Tibial artery (tissue), 4 donors: ENCODE measurements at regions not wholly inside any gene's neighbourhood (a gene's known extent, or its start where the extent isn't known, plus 50 kb on each side); places are given as distances from the start of the nearest gene placed in this dataset.
"Not testable (repeated sequence)": the region's sequence is repeated elsewhere in the genome, so short reads cannot be mapped to it uniquely, and the experiment has no call there.

Experiments used
- DNase-seq, 2 donors: peaks; one replicate each; pipeline ENCODE4 v3.0.0-alpha.2; 2019
- H3K27ac ChIP-seq, 2 donors: fragments of 200-600 bp; sonication (generic) in 1 of 2; 1 replicate in 1 of 2; 2 replicates in 1 of 2; pipeline ENCODE4 v1.5.1; 2018 to 2019; ENCODE audit warnings: mild to moderate bottlenecking in 1 of 2
- H3K27me3 ChIP-seq, 2 donors: fragments of 200-600 bp; sonication (generic) in 1 of 2; one replicate each; pipeline versions ENCODE4 v1.5.1 to v1.6.0; 2016 to 2019
- H3K36me3 ChIP-seq, 3 donors: fragments of 200-600 bp; sonication (generic) in 2 of 3; one replicate each; pipeline ENCODE4 v1.5.1; 2016 to 2019; ENCODE audit warnings: mild to moderate bottlenecking in 2 of 3
- H3K4me1 ChIP-seq, 4 donors: fragments of 200-600 bp; sonication (generic) in 2 of 4; 1 replicate in 3 of 4; 2 replicates in 1 of 4; pipeline ENCODE4 v1.5.1; 2016 to 2019
- H3K4me3 ChIP-seq, 2 donors: fragments of 200-600 bp; sonication (generic) in 1 of 2; 1 replicate in 1 of 2; 2 replicates in 1 of 2; pipeline ENCODE4 v1.5.1; 2018 to 2019; ENCODE audit warnings: mild to moderate bottlenecking in 2 of 2
- H3K9me3 ChIP-seq, 3 donors: fragments of 200-600 bp; sonication (generic) in 1 of 3; one replicate each; pipeline ENCODE4 v1.5.1; 2016 to 2019
- intact Hi-C: fragments of 100-400 bp; cut with DNase I; formaldehyde crosslinking; loops from one replicate; pipeline ENCODE4 v1.15.0; 2023; ENCODE audit warnings: low total_unique reads
- TF ChIP-seq, protein P1 (sequence below), 2 experiments: fragments of 200-600 bp in 1 of 2; fragments of 450-650 bp in 1 of 2; IDR thresholded peaks; one replicate each; pipeline ENCODE4 v1.5.1; 2017 to 2019; ENCODE audit warnings: antibody characterized with exemption in 2 of 2, mild to moderate bottlenecking in 1 of 2, moderate library complexity in 1 of 2

DNA sequence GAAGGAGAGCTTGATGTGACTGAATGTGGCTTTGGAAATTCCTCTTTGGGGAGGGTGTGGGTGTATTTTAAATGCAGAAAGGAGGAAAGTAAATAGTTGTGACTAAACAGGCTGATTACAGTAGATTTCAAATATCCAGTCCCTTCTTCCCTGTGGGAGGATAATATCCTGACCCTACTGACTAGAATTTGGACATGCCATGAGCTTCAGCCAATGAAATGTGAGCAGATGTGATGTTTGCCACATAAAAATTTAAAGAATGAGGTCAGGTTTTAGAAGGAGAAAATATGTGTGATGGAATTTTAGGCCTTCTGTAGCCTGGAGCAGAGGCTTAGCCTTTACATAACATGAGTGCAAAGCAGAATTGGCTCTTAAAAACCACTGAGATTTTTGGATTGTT is 1218.9 kb downstream of the ROBO2 start:
- peaks cover 0 to 20% (median 0%) of the 10 kb centered on the region in 4 donors for H3K4me1 ChIP-seq
- DNase-seq: no peak
- no peaks in the 10 kb centered on the region for H3K27me3 ChIP-seq
- intact Hi-C loops: no loop called here
- no peak overlapping the region for H3K27ac ChIP-seq
- H3K4me3 ChIP-seq: no peak overlapping the region
- TF ChIP-seq, protein P1, sequence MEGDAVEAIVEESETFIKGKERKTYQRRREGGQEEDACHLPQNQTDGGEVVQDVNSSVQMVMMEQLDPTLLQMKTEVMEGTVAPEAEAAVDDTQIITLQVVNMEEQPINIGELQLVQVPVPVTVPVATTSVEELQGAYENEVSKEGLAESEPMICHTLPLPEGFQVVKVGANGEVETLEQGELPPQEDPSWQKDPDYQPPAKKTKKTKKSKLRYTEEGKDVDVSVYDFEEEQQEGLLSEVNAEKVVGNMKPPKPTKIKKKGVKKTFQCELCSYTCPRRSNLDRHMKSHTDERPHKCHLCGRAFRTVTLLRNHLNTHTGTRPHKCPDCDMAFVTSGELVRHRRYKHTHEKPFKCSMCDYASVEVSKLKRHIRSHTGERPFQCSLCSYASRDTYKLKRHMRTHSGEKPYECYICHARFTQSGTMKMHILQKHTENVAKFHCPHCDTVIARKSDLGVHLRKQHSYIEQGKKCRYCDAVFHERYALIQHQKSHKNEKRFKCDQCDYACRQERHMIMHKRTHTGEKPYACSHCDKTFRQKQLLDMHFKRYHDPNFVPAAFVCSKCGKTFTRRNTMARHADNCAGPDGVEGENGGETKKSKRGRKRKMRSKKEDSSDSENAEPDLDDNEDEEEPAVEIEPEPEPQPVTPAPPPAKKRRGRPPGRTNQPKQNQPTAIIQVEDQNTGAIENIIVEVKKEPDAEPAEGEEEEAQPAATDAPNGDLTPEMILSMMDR (IDR thresholded peaks at IDR 0.05): no peak
- H3K9me3 ChIP-seq: no peaks in the 10 kb centered on the region
- H3K36me3 ChIP-seq: no peaks in the 10 kb centered on the region

DNA sequence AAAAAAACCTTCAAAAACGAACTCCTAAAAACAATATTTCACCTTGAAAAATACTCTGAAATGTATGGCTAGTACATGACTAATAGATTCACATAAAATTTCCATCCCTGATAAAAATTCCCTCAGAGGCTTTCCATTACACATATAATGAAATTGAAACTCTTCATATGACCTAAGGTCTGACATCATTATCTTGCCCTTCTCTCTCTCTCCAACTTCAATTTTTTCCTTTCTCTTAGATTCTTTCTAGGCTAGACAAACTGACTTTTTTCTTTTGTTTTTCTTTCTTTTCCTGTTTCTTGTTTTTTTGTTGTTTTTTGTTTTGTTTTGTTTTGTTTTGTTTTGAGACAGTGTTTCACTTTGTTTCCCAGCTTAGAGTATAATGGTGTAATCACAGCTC is 1220.5 kb downstream of the ROBO2 start:
- Histone ChIP-seq H3K4me1 (peaks cover 0 to 20% (median 0%) of the 10 kb centered on the region in 4 donors), H3K9me3 (no peaks in the 10 kb centered on the region), H3K27me3 (no peaks in the 10 kb centered on the region), H3K4me3 (no peak overlapping the region), H3K36me3 (no peaks in the 10 kb centered on the region), H3K27ac (no peak overlapping the region)
- DNase-seq: no peak
- TF ChIP-seq, protein P1 (IDR thresholded peaks at IDR 0.05): no peak
- intact Hi-C loops: no loop called here

DNA sequence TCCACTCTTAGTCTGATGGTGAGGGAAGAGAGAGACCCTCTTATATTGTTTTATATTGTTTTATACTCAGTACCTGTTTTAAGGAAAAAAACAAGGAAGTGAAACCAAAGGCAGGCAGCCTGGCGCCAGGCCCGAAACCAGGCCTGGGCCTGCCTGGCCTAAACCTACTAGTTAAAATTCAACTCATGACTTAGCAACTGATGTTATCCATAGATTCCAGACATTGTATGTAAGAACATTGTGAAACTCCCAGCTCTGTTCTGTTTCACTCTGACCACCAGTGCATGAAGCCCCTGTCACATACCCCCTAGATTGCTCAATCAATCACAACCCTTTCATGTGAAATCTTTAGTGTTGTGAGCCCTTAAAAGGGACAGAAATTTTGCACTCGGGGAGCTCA is 1226.7 kb downstream of the ROBO2 start:
- H3K36me3 ChIP-seq, H3K4me1 ChIP-seq, H3K4me3 ChIP-seq, H3K27me3 ChIP-seq, DNase-seq, H3K27ac ChIP-seq, intact Hi-C loops: not testable (repeated sequence)
- H3K9me3 ChIP-seq: peaks cover 0 to 17% (median 9%) of the 10 kb centered on the region in 3 donors

GRCh38 chr3:78267235-78267634 is 1227.3 kb downstream of the ROBO2 start:
- TF ChIP-seq, protein P1 (IDR thresholded peaks at IDR 0.05): no peak
- peaks cover 0 to 17% (median 9%) of the 10 kb centered on the region in 3 donors for H3K9me3 ChIP-seq
- no peaks in the 10 kb centered on the region for H3K36me3 ChIP-seq
- no peak for DNase-seq
- no peaks in the 10 kb centered on the region for H3K27me3 ChIP-seq
- intact Hi-C loops: no loop called here
- H3K4me3 ChIP-seq: no peak overlapping the region
- no peak overlapping the region for H3K27ac ChIP-seq
- H3K4me1 ChIP-seq: no peaks in the 10 kb centered on the region

DNA sequence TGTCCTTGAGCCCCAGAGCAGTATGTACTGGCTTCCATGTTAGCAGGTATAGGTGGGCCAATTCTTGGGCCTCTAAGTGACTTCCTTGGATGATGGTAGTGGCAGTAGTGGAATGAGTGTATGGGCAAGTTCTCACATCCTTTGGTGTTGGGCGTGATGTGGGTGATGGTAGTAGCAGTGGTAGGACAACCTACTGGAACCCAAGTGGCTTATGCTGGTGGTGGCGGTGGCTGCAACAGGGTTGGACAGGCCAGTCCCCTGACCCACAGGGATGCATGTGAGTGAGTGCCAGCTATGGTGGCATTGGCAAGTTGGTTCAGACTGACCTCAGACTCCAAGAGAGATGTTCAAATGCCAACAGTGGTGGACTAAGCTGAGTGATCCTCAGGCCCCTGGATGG is 1228.2 kb downstream of the ROBO2 start:
- no peak overlapping the region for H3K27ac ChIP-seq
- TF ChIP-seq, protein P1 (IDR thresholded peaks at IDR 0.05): no peak
- DNase-seq: no peak
- H3K4me1 ChIP-seq: no peaks in the 10 kb centered on the region
- intact Hi-C loops: no loop called here
- peaks cover 0 to 17% (median 9%) of the 10 kb centered on the region in 3 donors for H3K9me3 ChIP-seq
- no peaks in the 10 kb centered on the region for H3K27me3 ChIP-seq
- no peaks in the 10 kb centered on the region for H3K36me3 ChIP-seq
- H3K4me3 ChIP-seq: no peak overlapping the region

DNA sequence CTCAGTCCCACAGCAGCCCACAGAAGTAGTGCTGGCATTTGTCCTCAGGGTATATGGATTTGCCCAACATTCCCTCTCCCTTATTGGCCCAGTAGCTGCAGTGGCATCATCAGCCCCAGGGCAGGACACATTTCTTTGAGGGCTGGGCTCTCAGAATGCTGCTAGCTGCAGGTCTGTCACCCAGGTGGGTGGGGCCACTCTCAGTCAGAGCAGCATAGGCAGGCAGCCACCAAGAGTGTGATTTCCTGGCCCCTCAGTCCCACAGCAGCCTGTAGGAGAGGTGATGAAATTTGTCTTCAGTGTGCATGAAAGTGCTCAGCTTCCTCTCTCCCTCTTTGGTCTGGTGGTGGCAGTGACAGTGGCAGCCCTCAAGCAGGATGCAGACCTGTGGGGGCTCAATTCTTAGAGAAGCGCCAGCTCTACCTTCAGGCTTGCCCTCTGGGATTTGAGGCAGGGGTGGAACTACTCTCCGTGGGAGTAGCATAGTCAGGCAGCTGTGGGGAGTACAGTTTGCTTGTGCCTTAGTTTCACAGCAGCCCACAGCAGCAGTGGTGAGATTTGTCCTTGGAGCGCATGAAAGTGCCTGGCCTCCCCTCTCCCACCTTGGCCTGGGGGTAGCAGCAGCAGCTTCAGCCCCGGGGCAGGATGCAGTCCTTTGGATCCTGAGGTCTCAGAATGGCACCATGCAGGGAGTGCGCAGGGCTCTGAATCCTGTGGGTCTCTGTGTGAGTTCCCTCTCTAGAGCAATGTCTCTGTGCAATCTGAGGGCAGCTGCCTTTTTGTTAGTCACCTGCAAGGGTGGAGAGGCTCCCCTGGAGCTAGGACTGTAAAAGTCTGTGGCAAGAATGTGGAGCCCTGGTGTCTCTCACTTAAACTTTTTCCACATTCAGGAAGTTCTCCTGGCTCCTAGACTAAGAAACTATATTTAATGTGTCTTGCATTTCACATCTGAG is 1229.1 kb downstream of the ROBO2 start:
- Histone ChIP-seq H3K36me3 (no peaks in the 10 kb centered on the region), H3K4me1 (no peaks in the 10 kb centered on the region), H3K27ac (no peak overlapping the region), H3K9me3 (peaks cover 0 to 17% (median 9%) of the 10 kb centered on the region in 3 donors), H3K27me3 (no peaks in the 10 kb centered on the region), H3K4me3 (no peak overlapping the region)
- intact Hi-C loops: no loop called here
- DNase-seq: no peak
- TF ChIP-seq, protein P1 (IDR thresholded peaks at IDR 0.05): no peak
